ENCODE measurements at regions not wholly inside any gene's neighbourhood (a gene's known extent, or its start where the extent isn't known, plus 50 kb on each side); places are given as distances from the start of the nearest gene placed in this dataset.
"Not testable (repeated sequence)": the region's sequence is repeated elsewhere in the genome, so short reads cannot be mapped to it uniquely, and the experiment has no call there.

GRCh38 chr1:148296511-148296910 lies 144.4 kb upstream of the NBPF11 start:
- no peaks in the 10 kb centered on the region for H3K9me3 ChIP-seq (ENCODE audit: control insufficient read depth, insufficient read depth, low read length)
- H3K27me3 ChIP-seq (ENCODE audit: control insufficient read depth, insufficient read depth, low read length): no peaks in the 10 kb centered on the region
- no peaks in the 10 kb centered on the region for H3K4me1 ChIP-seq (ENCODE audit: control insufficient read depth, insufficient read depth, low read length)
- H3K4me3 ChIP-seq (ENCODE audit: low read length): no peak overlapping the region
- DNase-seq (ENCODE audit: low read depth, low spot score): no peak
- no peak overlapping the region for H3K27ac ChIP-seq (ENCODE audit: low read length)
- WGBS (ENCODE audit: insufficient coverage, insufficient read length): no CpG with 5 or more reads among the region's 3 CpGs
- no peaks in the 10 kb centered on the region for H3K36me3 ChIP-seq (ENCODE audit: control insufficient read depth, insufficient read depth, low read length)

DNA sequence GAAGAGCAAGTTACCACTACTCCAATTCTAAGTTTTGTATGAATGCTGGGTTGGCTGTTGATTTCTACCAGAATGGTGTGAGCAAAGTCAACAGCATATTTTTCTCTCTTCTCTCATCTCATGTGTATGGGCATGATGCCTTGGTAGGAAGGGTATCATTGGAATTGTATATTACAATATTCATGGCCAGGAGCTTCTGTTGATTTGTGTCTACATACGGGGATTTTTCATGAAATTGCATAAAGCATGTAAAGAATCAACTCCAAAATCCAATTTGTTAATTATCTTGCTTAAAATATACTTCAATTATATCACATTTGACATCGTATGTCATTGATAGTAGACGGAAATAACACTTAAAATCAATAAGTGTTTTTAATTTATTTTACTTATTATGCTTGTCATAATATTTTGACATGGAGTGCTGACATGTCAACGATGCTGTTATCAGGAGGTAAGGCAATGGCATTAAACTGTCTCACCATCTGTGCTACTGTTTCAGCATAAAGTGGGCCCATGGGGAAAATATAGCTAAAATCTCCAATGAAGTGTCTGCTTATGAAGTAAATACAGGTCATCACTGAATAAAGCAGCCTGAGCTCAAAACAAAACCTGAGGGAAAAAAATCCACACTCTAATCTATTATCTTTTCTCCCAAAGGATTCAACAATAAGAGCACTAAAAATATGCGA lies 142.2 kb upstream of the NBPF11 start:
- Histone ChIP-seq H3K36me3 (ENCODE audit: control insufficient read depth, insufficient read depth, low read length) (no peaks in the 10 kb centered on the region), H3K27ac (ENCODE audit: low read length) (no peak overlapping the region), H3K4me1 (ENCODE audit: control insufficient read depth, insufficient read depth, low read length) (no peaks in the 10 kb centered on the region), H3K4me3 (ENCODE audit: low read length) (no peak overlapping the region), H3K27me3 (ENCODE audit: control insufficient read depth, insufficient read depth, low read length) (no peaks in the 10 kb centered on the region), H3K9me3 (ENCODE audit: control insufficient read depth, insufficient read depth, low read length) (no peaks in the 10 kb centered on the region)
- WGBS (ENCODE audit: insufficient coverage, insufficient read length): no CpG with 5 or more reads among the region's 5 CpGs
- no peak for DNase-seq (ENCODE audit: low read depth, low spot score)

DNA sequence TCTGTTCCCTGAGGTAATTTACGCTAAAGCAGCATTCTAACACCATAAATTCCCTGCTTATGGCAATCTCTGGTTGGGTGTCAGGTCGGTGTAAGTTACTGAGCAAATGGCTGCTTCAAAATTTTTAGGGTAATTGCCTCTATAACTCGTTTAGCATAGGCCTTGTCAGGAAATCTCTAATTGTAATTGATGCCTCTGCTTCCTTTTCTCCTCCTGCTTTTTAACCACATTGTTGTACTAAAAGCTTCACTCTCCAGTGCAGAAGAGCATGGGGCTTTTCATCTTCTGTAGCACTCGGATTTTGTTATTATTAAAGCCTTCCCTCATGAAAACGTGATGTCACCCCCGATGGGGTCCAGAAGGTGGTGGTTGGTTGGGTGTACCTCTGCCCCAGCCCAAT lies 141.6 kb upstream of the NBPF11 start:
- no peak overlapping the region for H3K4me3 ChIP-seq (ENCODE audit: low read length)
- no peak overlapping the region for H3K27ac ChIP-seq (ENCODE audit: low read length)
- H3K4me1 ChIP-seq (ENCODE audit: control insufficient read depth, insufficient read depth, low read length): no peaks in the 10 kb centered on the region
- H3K27me3 ChIP-seq (ENCODE audit: control insufficient read depth, insufficient read depth, low read length): no peaks in the 10 kb centered on the region
- DNase-seq (ENCODE audit: low read depth, low spot score): no peak
- WGBS (ENCODE audit: insufficient coverage, insufficient read length): no CpG with 5 or more reads among the region's 6 CpGs
- H3K36me3 ChIP-seq (ENCODE audit: control insufficient read depth, insufficient read depth, low read length): no peaks in the 10 kb centered on the region
- no peaks in the 10 kb centered on the region for H3K9me3 ChIP-seq (ENCODE audit: control insufficient read depth, insufficient read depth, low read length)

DNA sequence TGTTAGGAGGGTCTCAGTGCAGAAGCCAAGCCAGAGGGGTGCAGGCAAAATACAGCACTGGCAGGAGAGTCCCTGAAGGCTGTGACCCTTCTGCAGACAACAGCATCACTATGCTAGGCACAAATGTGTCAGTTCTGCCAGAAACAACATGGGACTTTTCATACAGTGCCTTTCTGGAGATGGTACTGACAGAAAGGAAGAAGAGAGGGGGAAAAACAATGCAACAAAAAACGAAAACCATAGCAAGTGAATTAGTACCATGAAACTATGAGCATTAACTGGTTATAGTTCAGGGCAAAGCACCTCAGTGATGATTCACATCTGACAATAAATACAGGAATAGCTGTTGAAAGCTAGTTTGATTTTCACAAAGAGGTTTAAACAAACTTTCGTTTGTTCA lies 140.8 kb upstream of the NBPF11 start:
- H3K4me1 ChIP-seq (ENCODE audit: control insufficient read depth, insufficient read depth, low read length): no peaks in the 10 kb centered on the region
- no CpG with 5 or more reads among the region's 2 CpGs for WGBS (ENCODE audit: insufficient coverage, insufficient read length)
- no peaks in the 10 kb centered on the region for H3K36me3 ChIP-seq (ENCODE audit: control insufficient read depth, insufficient read depth, low read length)
- no peak overlapping the region for H3K4me3 ChIP-seq (ENCODE audit: low read length)
- H3K27me3 ChIP-seq (ENCODE audit: control insufficient read depth, insufficient read depth, low read length): no peaks in the 10 kb centered on the region
- H3K27ac ChIP-seq (ENCODE audit: low read length): no peak overlapping the region
- no peaks in the 10 kb centered on the region for H3K9me3 ChIP-seq (ENCODE audit: control insufficient read depth, insufficient read depth, low read length)
- no peak for DNase-seq (ENCODE audit: low read depth, low spot score)

DNA sequence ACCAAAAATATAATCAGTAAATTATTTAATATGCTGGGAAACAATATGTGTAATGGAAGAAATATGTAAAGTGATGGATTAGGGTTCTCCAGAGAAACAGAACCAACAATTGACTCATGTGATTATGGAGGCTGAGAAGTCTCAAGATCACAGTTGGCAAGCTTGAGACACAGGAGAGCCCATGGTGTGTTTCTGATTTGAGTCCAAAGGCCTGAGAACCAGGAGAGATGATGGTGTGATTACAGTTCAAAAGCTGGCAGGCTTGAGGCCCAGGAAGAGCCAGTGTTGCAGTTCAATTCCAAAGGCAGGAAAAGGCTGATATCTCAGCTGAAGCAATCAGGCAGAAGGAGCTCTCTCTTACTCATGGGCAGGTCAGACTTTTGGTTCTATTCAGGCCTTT lies 138.8 kb upstream of the NBPF11 start:
- no peaks in the 10 kb centered on the region for H3K9me3 ChIP-seq (ENCODE audit: control insufficient read depth, insufficient read depth, low read length)
- H3K27ac ChIP-seq (ENCODE audit: low read length): no peak overlapping the region
- no peak overlapping the region for H3K4me3 ChIP-seq (ENCODE audit: low read length)
- no peaks in the 10 kb centered on the region for H3K36me3 ChIP-seq (ENCODE audit: control insufficient read depth, insufficient read depth, low read length)
- H3K4me1 ChIP-seq (ENCODE audit: control insufficient read depth, insufficient read depth, low read length): no peaks in the 10 kb centered on the region
- no peaks in the 10 kb centered on the region for H3K27me3 ChIP-seq (ENCODE audit: control insufficient read depth, insufficient read depth, low read length)
- no peak for DNase-seq (ENCODE audit: low read depth, low spot score)

- DNase-seq (ENCODE audit: low read depth, low spot score): no peak
- H3K4me1 ChIP-seq (ENCODE audit: control insufficient read depth, insufficient read depth, low read length): no peaks in the 10 kb centered on the region
- no peak overlapping the region for H3K4me3 ChIP-seq (ENCODE audit: low read length)
- no peak overlapping the region for H3K27ac ChIP-seq (ENCODE audit: low read length)
- H3K9me3 ChIP-seq (ENCODE audit: control insufficient read depth, insufficient read depth, low read length): no peaks in the 10 kb centered on the region
- no peaks in the 10 kb centered on the region for H3K36me3 ChIP-seq (ENCODE audit: control insufficient read depth, insufficient read depth, low read length)
- no peaks in the 10 kb centered on the region for H3K27me3 ChIP-seq (ENCODE audit: control insufficient read depth, insufficient read depth, low read length)
Observed at GRCh38 chr1:148289647-148290046, 137.6 kb upstream of the NBPF11 start.

DNA sequence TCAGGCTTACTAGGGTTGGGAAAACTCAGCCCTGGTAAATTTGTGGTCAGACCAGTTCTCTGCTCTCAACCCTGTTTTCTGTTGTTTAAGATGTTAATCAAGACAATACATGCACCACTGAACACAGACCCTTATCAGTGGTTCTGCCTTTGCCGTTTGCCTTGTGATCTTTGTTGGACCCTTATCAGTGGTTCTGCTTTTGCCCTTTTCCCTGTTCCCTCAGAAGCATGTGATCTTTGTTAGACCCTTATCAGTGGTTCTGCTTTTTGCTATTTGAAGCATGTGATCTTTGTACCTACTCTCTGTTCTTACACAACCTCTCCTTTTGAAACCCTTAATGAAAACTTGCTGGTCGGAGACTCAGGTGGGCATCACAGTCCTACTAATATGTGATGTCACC lies 133.9 kb upstream of the NBPF11 start:
- no CpG with 5 or more reads among the region's 2 CpGs for WGBS (ENCODE audit: insufficient coverage, insufficient read length)
- H3K27ac ChIP-seq (ENCODE audit: low read length); H3K36me3 ChIP-seq (ENCODE audit: control insufficient read depth, insufficient read depth, low read length); H3K27me3 ChIP-seq (ENCODE audit: control insufficient read depth, insufficient read depth, low read length); H3K4me1 ChIP-seq (ENCODE audit: control insufficient read depth, insufficient read depth, low read length); DNase-seq (ENCODE audit: low read depth, low spot score); H3K9me3 ChIP-seq (ENCODE audit: control insufficient read depth, insufficient read depth, low read length); H3K4me3 ChIP-seq (ENCODE audit: low read length): not testable (repeated sequence)

DNA sequence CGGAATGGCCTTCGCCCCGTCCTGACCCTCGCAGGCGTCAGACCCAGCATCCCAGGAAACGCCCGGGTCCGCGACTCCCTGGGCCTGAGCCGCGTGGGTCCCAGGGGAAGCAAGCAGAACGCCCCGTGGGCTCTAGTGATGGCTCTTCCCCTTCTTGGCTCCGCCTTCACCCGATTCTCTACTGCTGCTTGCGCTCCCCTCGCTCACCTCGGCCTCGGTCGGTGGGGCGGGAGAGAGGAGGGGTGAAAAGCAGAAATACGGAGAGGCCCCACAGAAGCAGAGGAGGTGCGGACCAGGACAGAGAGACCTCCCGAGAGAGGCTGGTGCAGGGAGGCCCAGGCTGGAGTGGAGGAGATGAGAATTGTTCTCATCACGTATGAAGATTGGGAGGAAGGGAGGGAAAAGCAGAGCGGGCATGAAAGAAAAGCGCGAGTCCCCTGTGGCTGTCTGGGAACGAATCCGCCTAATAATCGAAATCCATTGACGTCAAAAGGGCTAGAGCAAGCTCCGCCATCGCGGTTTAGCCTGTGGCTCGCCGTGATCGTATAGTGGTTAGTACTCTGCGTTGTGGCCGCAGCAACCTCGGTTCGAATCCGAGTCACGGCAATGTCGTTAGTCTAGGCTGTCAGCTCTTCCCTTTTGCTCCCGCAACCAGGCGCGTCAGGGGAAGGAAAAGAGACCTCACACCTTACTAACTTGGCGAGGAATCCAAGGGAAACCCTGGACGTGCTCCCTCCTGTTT lies 128.9 kb upstream of the NBPF11 start:
- no CpG with 5 or more reads among the region's 50 CpGs for WGBS (ENCODE audit: insufficient coverage, insufficient read length)
- not testable (repeated sequence) for H3K27me3 ChIP-seq (ENCODE audit: control insufficient read depth, insufficient read depth, low read length); DNase-seq (ENCODE audit: low read depth, low spot score); H3K9me3 ChIP-seq (ENCODE audit: control insufficient read depth, insufficient read depth, low read length); H3K36me3 ChIP-seq (ENCODE audit: control insufficient read depth, insufficient read depth, low read length); H3K4me1 ChIP-seq (ENCODE audit: control insufficient read depth, insufficient read depth, low read length); H3K27ac ChIP-seq (ENCODE audit: low read length)
- H3K4me3 ChIP-seq (ENCODE audit: low read length): peak overlapping the region; percentile 23; the same call in 1 of the 2 replicates

- H3K27me3 ChIP-seq (ENCODE audit: control insufficient read depth, insufficient read depth, low read length); H3K4me1 ChIP-seq (ENCODE audit: control insufficient read depth, insufficient read depth, low read length); H3K27ac ChIP-seq (ENCODE audit: low read length); H3K4me3 ChIP-seq (ENCODE audit: low read length); H3K36me3 ChIP-seq (ENCODE audit: control insufficient read depth, insufficient read depth, low read length); DNase-seq (ENCODE audit: low read depth, low spot score); H3K9me3 ChIP-seq (ENCODE audit: control insufficient read depth, insufficient read depth, low read length): not testable (repeated sequence)
- no CpG with 5 or more reads among the region's 5 CpGs for WGBS (ENCODE audit: insufficient coverage, insufficient read length)
Observed at GRCh38 chr1:148279002-148279542, 127.0 kb upstream of the NBPF11 start.

DNA sequence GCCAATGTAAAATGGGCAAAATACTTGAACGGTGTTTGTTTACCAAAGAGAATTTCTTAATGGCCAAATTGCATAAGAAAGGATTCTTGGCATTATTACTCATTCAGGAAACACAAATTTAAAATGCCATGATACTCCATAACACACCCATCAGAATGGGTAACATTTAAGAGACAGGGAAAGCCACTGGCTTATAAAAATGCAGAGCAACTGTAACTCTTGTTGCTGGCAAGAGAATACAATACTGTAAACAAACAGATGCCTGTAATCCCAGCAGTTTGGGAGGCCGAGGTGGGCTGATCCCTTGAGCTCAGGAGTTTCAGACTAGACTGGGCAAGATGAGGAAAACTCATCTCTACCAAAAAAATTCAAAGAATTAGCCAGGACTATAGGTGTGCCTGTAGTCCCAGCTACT lies 125.8 kb upstream of the NBPF11 start:
- WGBS (ENCODE audit: insufficient coverage, insufficient read length): no CpG with 5 or more reads among the region's 2 CpGs
- not testable (repeated sequence) for H3K4me1 ChIP-seq (ENCODE audit: control insufficient read depth, insufficient read depth, low read length); H3K27me3 ChIP-seq (ENCODE audit: control insufficient read depth, insufficient read depth, low read length); H3K36me3 ChIP-seq (ENCODE audit: control insufficient read depth, insufficient read depth, low read length); H3K4me3 ChIP-seq (ENCODE audit: low read length); H3K27ac ChIP-seq (ENCODE audit: low read length); H3K9me3 ChIP-seq (ENCODE audit: control insufficient read depth, insufficient read depth, low read length); DNase-seq (ENCODE audit: low read depth, low spot score)

DNA sequence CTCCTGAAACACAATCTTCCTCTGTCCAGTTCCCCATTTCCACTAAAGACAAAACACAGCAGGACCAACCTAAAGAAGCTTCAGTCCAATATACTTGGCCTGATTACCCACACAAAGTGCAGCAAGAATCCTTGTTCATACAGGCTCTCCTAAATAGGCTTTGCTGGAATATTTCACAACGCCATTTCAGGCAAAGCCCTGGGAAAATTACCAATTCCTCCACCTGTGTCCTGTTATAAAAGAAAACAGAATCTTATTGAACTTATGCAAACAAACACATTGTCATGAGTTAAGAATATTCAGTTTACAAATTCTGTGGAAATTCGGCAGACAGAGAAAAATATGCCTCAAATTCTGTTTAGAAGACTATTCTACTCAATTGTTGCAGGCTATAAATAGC lies 115.0 kb upstream of the NBPF11 start:
- H3K36me3 ChIP-seq (ENCODE audit: control insufficient read depth, insufficient read depth, low read length); H3K4me1 ChIP-seq (ENCODE audit: control insufficient read depth, insufficient read depth, low read length); H3K4me3 ChIP-seq (ENCODE audit: low read length); H3K27ac ChIP-seq (ENCODE audit: low read length); DNase-seq (ENCODE audit: low read depth, low spot score); H3K27me3 ChIP-seq (ENCODE audit: control insufficient read depth, insufficient read depth, low read length); H3K9me3 ChIP-seq (ENCODE audit: control insufficient read depth, insufficient read depth, low read length): not testable (repeated sequence)
- no CpG with 5 or more reads among the region's 2 CpGs for WGBS (ENCODE audit: insufficient coverage, insufficient read length)

All from iPS DF 6.9 (cell line).